GM03348 (cell line): ENCODE measurements at regions not wholly inside any gene's neighbourhood (a gene's known extent, or its start where the extent isn't known, plus 50 kb on each side); places are given as distances from the start of the nearest gene placed in this dataset.

Experiments
- DNase-seq: peaks from one replicate; pipeline ENCODE4 v3.0.0; 2012; ENCODE audit warnings: low spot score

GRCh38 chr22:47696776-47697175 is 934.3 kb downstream of the TBC1D22A start:
- no peak for DNase-seq

- no peak for DNase-seq
Measured at GRCh38 chr22:47695176-47695575, 932.7 kb downstream of the TBC1D22A start.

GRCh38 chr22:47694536-47695130 is 932.2 kb downstream of the TBC1D22A start:
- DNase-seq = no peak

GRCh38 chr22:47693606-47694005 is 931.2 kb downstream of the TBC1D22A start:
- no peak for DNase-seq

GRCh38 chr22:47692811-47693210 is 930.4 kb downstream of the TBC1D22A start:
- no peak for DNase-seq

- DNase-seq = no peak
Measured at GRCh38 chr22:47691152-47691895, 928.9 kb downstream of the TBC1D22A start.

GRCh38 chr22:47690586-47690985 is 928.1 kb downstream of the TBC1D22A start:
- DNase-seq = no peak

- no peak for DNase-seq
Measured at GRCh38 chr22:47690166-47690565, 927.7 kb downstream of the TBC1D22A start.

GRCh38 chr22:47687776-47688175 is 925.3 kb downstream of the TBC1D22A start:
- no peak for DNase-seq

GRCh38 chr22:47687346-47687655 is 924.9 kb downstream of the TBC1D22A start:
- no peak for DNase-seq

- DNase-seq = no peak
Measured at GRCh38 chr22:47686594-47687345, 924.3 kb downstream of the TBC1D22A start.

- DNase-seq = no peak
Measured at GRCh38 chr22:47681411-47682165, 919.1 kb downstream of the TBC1D22A start.

- DNase-seq = no peak
Measured at GRCh38 chr22:47678636-47679287, 916.3 kb downstream of the TBC1D22A start.

GRCh38 chr22:47678048-47678447 is 915.6 kb downstream of the TBC1D22A start:
- DNase-seq = no peak

- no peak for DNase-seq
Measured at GRCh38 chr22:47676685-47677084, 914.2 kb downstream of the TBC1D22A start.

GRCh38 chr22:47674600-47674999 is 912.1 kb downstream of the TBC1D22A start:
- no peak for DNase-seq

- no peak for DNase-seq
Measured at GRCh38 chr22:47673557-47673956, 911.1 kb downstream of the TBC1D22A start.

GRCh38 chr22:47672526-47672925 is 910.1 kb downstream of the TBC1D22A start:
- DNase-seq = no peak

- no peak for DNase-seq
Measured at GRCh38 chr22:47665151-47665550, 902.7 kb downstream of the TBC1D22A start.

- DNase-seq = no peak
Measured at GRCh38 chr22:47663615-47664605, 901.5 kb downstream of the TBC1D22A start.
